ENCODE measurements at regions not wholly inside any gene's neighbourhood (a gene's known extent, or its start where the extent isn't known, plus 50 kb on each side); places are given as distances from the start of the nearest gene placed in this dataset.

GRCh38 chrY:7654985-7655384, 743.4 kb upstream of the AMELY start:
- no peak for TF ChIP-seq POLR2A (IDR thresholded peaks at IDR 0.05)
- no peak for TF ChIP-seq CTCF (IDR thresholded peaks at IDR 0.05)
